ENCODE measurements at regions not wholly inside any gene's neighbourhood (a gene's known extent, or its start where the extent isn't known, plus 50 kb on each side); places are given as distances from the start of the nearest gene placed in this dataset.

- Histone ChIP-seq H3K79me2 (ENCODE audit: insufficient read depth, low read length) (no peaks in the 10 kb centered on the region), H3K27ac (ENCODE audit: extremely low read length, insufficient read depth, low read length) (no peak overlapping the region), H3K4me3 (replicated peaks in 1 of 3; ENCODE audit: insufficient read depth in 1 of 3, low read depth in 2 of 3, low read length in 3 of 3) (no peak overlapping the region), H2AFZ (ENCODE audit: low read length) (no peak overlapping the region), H3K9me3 (ENCODE audit: low read length) (no peaks in the 10 kb centered on the region), H4K20me1 (ENCODE audit: insufficient read depth, low read length) (no peaks in the 10 kb centered on the region), H3K9ac (ENCODE audit: insufficient read depth, low read depth, low read length) (no peak overlapping the region), H3K4me2 (ENCODE audit: low read depth, low read length) (no peak overlapping the region), H3K4me1 (ENCODE audit: insufficient read depth, low read length) (peaks cover 7% of the 10 kb centered on the region), H3K27me3 (ENCODE audit: control insufficient read depth in 1 of 2, insufficient read depth in 2 of 2, low read length in 2 of 2) (no peaks in the 10 kb centered on the region; a peak in 2 of 5 replicates), H3K36me3 (replicated peaks in 1 of 2; ENCODE audit: control insufficient read depth in 1 of 2, insufficient read depth in 2 of 2, low read length in 2 of 2) (no peaks in the 10 kb centered on the region)
- intact Hi-C loops (cut with micrococcal nuclease; ENCODE audit: unreplicated experiment) = no loop called here
- FAIRE-seq (no peak), DNase-seq (ENCODE audit: low spot score) (no peak), ATAC-seq (no peak)
- 58% methylated on average over 6 of the region's 6 CpGs for WGBS (ENCODE audit: low lambda C conversion rate)
- no TSS peak for BruUV-seq (replicated peaks)
- in situ Hi-C loops (cut with HindIII; ENCODE audit: extremely low pct_ligation_motif_present, low pct_unique_long_range_greater_than_20kb) = no loop called here
- POLR2A ChIA-PET = no interaction called here
- TF ChIP-seq XBP1 (CRISPR knock-in tag; IDR thresholded peaks at IDR 0.05) (no peak), HDAC1 (CRISPR knock-in tag; IDR thresholded peaks at IDR 0.05) (no peak), SRSF9 (IDR thresholded peaks at IDR 0.05; ENCODE audit: borderline replicate concordance, insufficient read depth, low read depth, low read length, poor library complexity, severe bottlenecking) (no peak), ZNF343 (CRISPR knock-in tag; IDR thresholded peaks at IDR 0.05) (no peak), ZNF326 (CRISPR knock-in tag; IDR thresholded peaks at IDR 0.05; ENCODE audit: borderline replicate concordance) (no peak), ZNF543 (CRISPR knock-in tag; IDR thresholded peaks at IDR 0.05) (no peak), ATAD3A (CRISPR knock-in tag; IDR thresholded peaks at IDR 0.05) (no peak), HES4 (CRISPR knock-in tag; IDR thresholded peaks at IDR 0.05; ENCODE audit: borderline replicate concordance) (no peak), PAXIP1 (CRISPR knock-in tag; conservative IDR thresholded peaks at IDR 0.05) (no peak), ZNF432 (CRISPR knock-in tag; IDR thresholded peaks at IDR 0.05; ENCODE audit: borderline replicate concordance) (no peak)
- CTCF ChIA-PET (ENCODE audit: low intra/inter-chr PET ratio, low total read pairs) = no interaction called here
These were observed 92.3 kb upstream of the DUSP5 start for GRCh38 chr10:110405380-110405779.

All from HepG2 (cell line).